Ectodermal cell (in vitro differentiated cells): ENCODE measurements at regions not wholly inside any gene's neighbourhood (a gene's known extent, or its start where the extent isn't known, plus 50 kb on each side); places are given as distances from the start of the nearest gene placed in this dataset.

Source experiments
- H3K27ac ChIP-seq: 2 replicates; pipeline ENCODE4 v1.7.0; 2013; ENCODE audit warnings: mild to moderate bottlenecking, low read depth, low read length; ENCODE audit not compliant: insufficient read depth, poor library complexity, severe bottlenecking
- H3K27me3 ChIP-seq: 2 replicates; pipeline ENCODE4 v1.7.0; 2013; ENCODE audit warnings: mild to moderate bottlenecking, low read length; ENCODE audit not compliant: insufficient read depth, control insufficient read depth, poor library complexity, severe bottlenecking
- H3K36me3 ChIP-seq: one replicate; pipeline ENCODE4 v1.7.0; 2013; ENCODE audit warnings: low read length; ENCODE audit not compliant: control insufficient read depth, insufficient read depth
- H3K4me1 ChIP-seq: one replicate; pipeline ENCODE4 v1.7.0; 2013; ENCODE audit warnings: low read length; ENCODE audit not compliant: control insufficient read depth, insufficient read depth
- H3K4me3 ChIP-seq: 2 replicates; pipeline ENCODE4 v1.7.0; 2013; ENCODE audit warnings: low read depth, low read length, control low read depth; ENCODE audit not compliant: insufficient read depth
- H3K9me3 ChIP-seq: 2 replicates; pipeline ENCODE4 v1.7.0; 2013; ENCODE audit warnings: mild to moderate bottlenecking, low read length, moderate library complexity; ENCODE audit not compliant: control insufficient read depth
- WGBS, 2 experiments: methylation state at CpG; one replicate each; pipeline ENCODE4 v1.1.7; 2013; ENCODE audit warnings: missing lambda C conversion rate in 2 of 2; 5-methylcytosine and 5-hydroxymethylcytosine counted together

- no peaks in the 10 kb centered on the region for H3K9me3 ChIP-seq
- H3K27ac ChIP-seq, result no peak overlapping the region
- no peak overlapping the region for H3K4me3 ChIP-seq
- peaks cover 27% of the 10 kb centered on the region for H3K4me1 ChIP-seq
- H3K27me3 ChIP-seq, result no peaks in the 10 kb centered on the region
- no peaks in the 10 kb centered on the region for H3K36me3 ChIP-seq
Measured at GRCh38 chr3:178087376-178087775, 448.9 kb upstream of the KCNMB2 start.

GRCh38 chr3:178088963-178089362, 447.3 kb upstream of the KCNMB2 start:
- no peak overlapping the region for H3K4me3 ChIP-seq
- 90% methylated on average over 1 of the region's 1 CpG; no CpG with 5 or more reads in 1 of the 2 experiments for WGBS, 2 experiments
- H3K36me3 ChIP-seq, result no peaks in the 10 kb centered on the region
- no peak overlapping the region for H3K27ac ChIP-seq
- H3K9me3 ChIP-seq, result no peaks in the 10 kb centered on the region
- no peaks in the 10 kb centered on the region for H3K27me3 ChIP-seq
- peaks cover 21% of the 10 kb centered on the region for H3K4me1 ChIP-seq

GRCh38 chr3:178090899-178091298, 445.3 kb upstream of the KCNMB2 start:
- Histone ChIP-seq H3K27ac (no peak overlapping the region), H3K27me3 (no peaks in the 10 kb centered on the region), H3K4me1 (peaks cover 4% of the 10 kb centered on the region), H3K4me3 (no peak overlapping the region), H3K36me3 (no peaks in the 10 kb centered on the region), H3K9me3 (peaks cover 3% of the 10 kb centered on the region)
- WGBS, 2 experiments, result 85 to 96% methylated on average over 1 of the region's 1 CpG

- 87 to 97% methylated on average over 2 of the region's 2 CpGs for WGBS, 2 experiments
- Histone ChIP-seq H3K27ac (no peak overlapping the region), H3K9me3 (peaks cover 3% of the 10 kb centered on the region), H3K27me3 (no peaks in the 10 kb centered on the region), H3K36me3 (no peaks in the 10 kb centered on the region), H3K4me1 (no peaks in the 10 kb centered on the region), H3K4me3 (no peak overlapping the region)
Measured at GRCh38 chr3:178095522-178095921, 440.7 kb upstream of the KCNMB2 start.

GRCh38 chr3:178096955-178097354, 439.3 kb upstream of the KCNMB2 start:
- Histone ChIP-seq H3K4me1 (peaks cover 11% of the 10 kb centered on the region), H3K27me3 (no peaks in the 10 kb centered on the region), H3K27ac (no peak overlapping the region), H3K36me3 (no peaks in the 10 kb centered on the region), H3K9me3 (peaks cover 3% of the 10 kb centered on the region), H3K4me3 (no peak overlapping the region)
- WGBS, 2 experiments, result no CpG with 5 or more reads among the region's 1 CpG

- H3K9me3 ChIP-seq, result peaks cover 3% of the 10 kb centered on the region
- H3K27me3 ChIP-seq, result no peaks in the 10 kb centered on the region
- WGBS, 2 experiments, result 89 to 100% methylated on average over 1 of the region's 1 CpG
- no peak overlapping the region for H3K27ac ChIP-seq
- peaks cover 13% of the 10 kb centered on the region for H3K4me1 ChIP-seq
- H3K36me3 ChIP-seq, result no peaks in the 10 kb centered on the region
- no peak overlapping the region for H3K4me3 ChIP-seq
Measured at GRCh38 chr3:178097576-178097975, 438.7 kb upstream of the KCNMB2 start.

- Histone ChIP-seq H3K4me1 (peaks cover 21% of the 10 kb centered on the region), H3K4me3 (no peak overlapping the region), H3K36me3 (no peaks in the 10 kb centered on the region), H3K27me3 (no peaks in the 10 kb centered on the region), H3K27ac (no peak overlapping the region), H3K9me3 (peaks cover 3% of the 10 kb centered on the region)
- 80 to 96% methylated on average over 1 to 4 of the region's 4 CpGs for WGBS, 2 experiments
Measured at GRCh38 chr3:178099274-178099673, 437.0 kb upstream of the KCNMB2 start.

GRCh38 chr3:178099862-178100261, 436.4 kb upstream of the KCNMB2 start:
- WGBS, 2 experiments, result 63 to 80% methylated on average over 1 to 2 of the region's 2 CpGs

GRCh38 chr3:178100908-178101307, 435.3 kb upstream of the KCNMB2 start:
- Histone ChIP-seq H3K36me3 (no peaks in the 10 kb centered on the region), H3K27me3 (no peaks in the 10 kb centered on the region), H3K27ac (no peak overlapping the region), H3K4me1 (peaks cover 21% of the 10 kb centered on the region), H3K9me3 (no peaks in the 10 kb centered on the region), H3K4me3 (no peak overlapping the region)

More at GRCh38 chr3:178099862-178100261, 436.4 kb upstream of the KCNMB2 start:
- Histone ChIP-seq H3K4me3 (no peak overlapping the region), H3K4me1 (peaks cover 21% of the 10 kb centered on the region), H3K27me3 (no peaks in the 10 kb centered on the region), H3K36me3 (no peaks in the 10 kb centered on the region), H3K27ac (no peak overlapping the region), H3K9me3 (peaks cover 3% of the 10 kb centered on the region)

GRCh38 chr3:178103140-178103539, 433.1 kb upstream of the KCNMB2 start:
- Histone ChIP-seq H3K9me3 (no peaks in the 10 kb centered on the region), H3K4me3 (no peak overlapping the region), H3K27ac (no peak overlapping the region), H3K27me3 (no peaks in the 10 kb centered on the region), H3K4me1 (peaks cover 21% of the 10 kb centered on the region), H3K36me3 (no peaks in the 10 kb centered on the region)
- WGBS, 2 experiments, result 83 to 90% methylated on average over 2 of the region's 2 CpGs

- Histone ChIP-seq H3K27ac (no peak overlapping the region), H3K36me3 (no peaks in the 10 kb centered on the region), H3K9me3 (no peaks in the 10 kb centered on the region), H3K4me1 (peaks cover 6% of the 10 kb centered on the region), H3K4me3 (no peak overlapping the region), H3K27me3 (no peaks in the 10 kb centered on the region)
- 93 to 100% methylated on average over 1 to 2 of the region's 2 CpGs for WGBS, 2 experiments
Measured at GRCh38 chr3:178107804-178108203, 428.4 kb upstream of the KCNMB2 start.
